CD4-positive, alpha-beta memory T cell (primary cell): ENCODE measurements at regions not wholly inside any gene's neighbourhood (a gene's known extent, or its start where the extent isn't known, plus 50 kb on each side); places are given as distances from the start of the nearest gene placed in this dataset.
A peak's percentile ranks its signal among the peaks of the same experiment; 100 is the strongest.

ENCODE experiments used
- CTCF ChIA-PET: fragments of 350-600 bp; sonication (Branson Sonifier 250); formaldehyde crosslinking; loops from one replicate; lab custom pipeline; 2021; ENCODE audit warnings: inconsistent platforms; ENCODE audit not compliant: partially characterized antibody; lab: Charles Lee
- POLR2A ChIA-PET: fragments of 350-600 bp; sonication (Branson Sonifier 250); formaldehyde crosslinking; loops from one replicate; lab custom pipeline; 2021; ENCODE audit not compliant: partially characterized antibody; lab: Charles Lee
- DNase-seq, 5 donors: peaks; one replicate each; pipeline versions ENCODE4 v3.0.0 to v3.0.0-alpha.2; 2020 to 2022; ENCODE audit warnings: mixed read lengths in 1 of 5
- H3K27ac ChIP-seq: one replicate; pipeline ENCODE4 v1.7.0; 2013; ENCODE audit warnings: low read depth, low read length
- H3K27me3 ChIP-seq: 2 replicates; pipeline ENCODE4 v1.7.0; 2013; ENCODE audit warnings: mild to moderate bottlenecking, low read length, moderate library complexity; ENCODE audit not compliant: insufficient read depth
- H3K36me3 ChIP-seq: 2 replicates; pipeline ENCODE4 v1.7.0; 2013; ENCODE audit warnings: mild to moderate bottlenecking, low read length, moderate library complexity; ENCODE audit not compliant: insufficient read depth
- H3K4me1 ChIP-seq: 2 replicates; pipeline ENCODE4 v1.7.0; 2013; ENCODE audit warnings: mild to moderate bottlenecking, low read length, moderate library complexity; ENCODE audit not compliant: insufficient read depth
- H3K4me3 ChIP-seq, 2 donors: one replicate each; pipeline ENCODE4 v1.7.0; 2013; ENCODE audit warnings: low read length in 2 of 2, mild to moderate bottlenecking in 1 of 2
- H3K9me3 ChIP-seq, 2 donors: one replicate each; pipeline ENCODE4 v1.7.0; 2013; ENCODE audit warnings: low read length in 2 of 2, control low read depth in 1 of 2; ENCODE audit not compliant: control insufficient read depth in 1 of 2
- H3K27ac Mint-ChIP-seq, 7 donors: one replicate each; pipeline ENCODE4 v1.8.0; 2020 to 2021; ENCODE audit warnings: mixed read lengths in 7 of 7, mild to moderate bottlenecking in 6 of 7, inconsistent platforms in 3 of 7, moderate library complexity in 3 of 7
- H3K27me3 Mint-ChIP-seq, 2 donors: one replicate each; pipeline ENCODE4 v1.8.0; 2020 to 2021; ENCODE audit warnings: mixed read lengths in 2 of 2
- H3K36me3 Mint-ChIP-seq, 2 donors: one replicate each; pipeline ENCODE4 v1.8.0; 2020 to 2021; ENCODE audit warnings: mixed read lengths in 2 of 2, inconsistent platforms in 1 of 2, mild to moderate bottlenecking in 1 of 2
- H3K4me1 Mint-ChIP-seq, 4 donors: one replicate each; pipeline ENCODE4 v1.8.0; 2020 to 2021; ENCODE audit warnings: mixed read lengths in 4 of 4, mild to moderate bottlenecking in 1 of 4
- H3K4me3 Mint-ChIP-seq, 8 donors: one replicate each; pipeline ENCODE4 v1.8.0; 2020 to 2021; ENCODE audit warnings: mixed read lengths in 8 of 8, mild to moderate bottlenecking in 7 of 8, moderate library complexity in 6 of 8, inconsistent platforms in 3 of 8
- H3K9me3 Mint-ChIP-seq, 8 donors: one replicate each; pipeline ENCODE4 v1.8.0; 2020 to 2021; ENCODE audit warnings: mixed read lengths in 8 of 8, mild to moderate bottlenecking in 5 of 8, inconsistent platforms in 3 of 8, moderate library complexity in 1 of 8
- intact Hi-C: fragments of 100-400 bp; cut with micrococcal nuclease; formaldehyde crosslinking; loops from one replicate; pipeline ENCODE4 v1.15.1; 2023

DNA sequence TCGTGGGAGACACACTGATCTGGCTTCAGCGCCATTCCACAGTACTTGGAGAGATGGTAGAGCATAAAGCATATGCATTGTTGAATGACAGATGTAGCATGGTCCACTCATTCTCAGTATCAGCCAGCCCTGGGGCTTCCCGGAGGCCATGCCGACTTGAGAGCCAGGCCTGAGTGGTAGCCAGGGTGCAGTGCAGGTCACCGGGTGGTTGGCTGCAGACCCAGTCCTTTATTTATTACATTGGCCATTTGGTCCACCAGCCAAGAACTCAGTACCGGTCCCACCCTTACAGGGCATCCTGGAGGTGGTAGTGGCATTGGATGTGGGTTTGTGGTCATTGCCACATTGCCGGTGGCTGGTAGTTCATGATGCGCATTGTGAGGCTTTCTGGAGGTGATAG lies 121.6 kb upstream of the RTL1 start:
- no peak overlapping the region for H3K4me3 Mint-ChIP-seq
- DNase-seq: no peak

DNA sequence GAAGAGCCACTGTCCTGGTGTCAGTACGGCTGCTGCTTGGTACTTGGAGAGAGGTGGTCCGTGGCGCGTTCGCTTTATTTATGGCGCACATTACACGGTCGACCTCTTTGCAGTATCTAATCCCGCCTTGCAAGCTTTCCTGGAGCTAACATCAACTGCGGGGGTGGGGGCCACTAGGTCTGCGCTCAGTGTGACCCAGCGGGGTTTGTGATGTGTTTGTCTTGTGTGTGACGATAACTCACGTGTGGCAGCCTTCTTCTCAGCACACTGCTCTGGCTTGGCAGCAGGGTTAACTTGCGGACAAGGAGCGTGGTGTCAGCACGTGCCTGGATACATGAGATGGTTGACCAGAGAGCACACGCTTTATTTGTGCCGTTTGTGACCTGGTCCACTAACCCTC lies 122.2 kb upstream of the RTL1 start:
- intact Hi-C loops: no loop called here
- H3K27ac Mint-ChIP-seq: peak overlapping the region in 1 of 7 donors; percentile 62
- no peak overlapping the region for H3K4me3 Mint-ChIP-seq
- POLR2A ChIA-PET: no interaction called here
- H3K27me3 Mint-ChIP-seq: peaks cover 1 to 11% of the 10 kb centered on the region in 2 donors
- no peak overlapping the region for H3K27ac ChIP-seq
- H3K4me3 ChIP-seq: no peak overlapping the region
- peaks cover 0 to 3% (median 1%) of the 10 kb centered on the region in 8 donors for H3K9me3 Mint-ChIP-seq
- no peaks in the 10 kb centered on the region for H3K36me3 ChIP-seq
- no peak for DNase-seq
- no peaks in the 10 kb centered on the region for H3K4me1 ChIP-seq
- no peaks in the 10 kb centered on the region for H3K27me3 ChIP-seq
- H3K36me3 Mint-ChIP-seq: no peaks in the 10 kb centered on the region
- no peaks in the 10 kb centered on the region for H3K9me3 ChIP-seq
- H3K4me1 Mint-ChIP-seq: no peaks in the 10 kb centered on the region
- CTCF ChIA-PET: no interaction called here

More for the DNA sequence above, 121.6 kb upstream of the RTL1 start:
- no peaks in the 10 kb centered on the region for H3K36me3 Mint-ChIP-seq
- intact Hi-C loops: no loop called here
- no peaks in the 10 kb centered on the region for H3K36me3 ChIP-seq
- H3K4me3 ChIP-seq: no peak overlapping the region
- no peaks in the 10 kb centered on the region for H3K4me1 Mint-ChIP-seq
- ChIA-PET CTCF (no interaction called here), POLR2A (no interaction called here)
- peaks cover 0 to 8% (median 3%) of the 10 kb centered on the region in 8 donors for H3K9me3 Mint-ChIP-seq
- no peak overlapping the region for H3K27ac ChIP-seq
- H3K4me1 ChIP-seq: no peaks in the 10 kb centered on the region
- H3K9me3 ChIP-seq: no peaks in the 10 kb centered on the region
- no peaks in the 10 kb centered on the region for H3K27me3 ChIP-seq
- H3K27ac Mint-ChIP-seq: no peak overlapping the region
- H3K27me3 Mint-ChIP-seq: peaks cover 6 to 15% of the 10 kb centered on the region in 2 donors

GRCh38 chr14:101026341-101026740 lies 122.8 kb upstream of the RTL1 start:
- Histone ChIP-seq H3K27ac (no peak overlapping the region), H3K9me3 (no peaks in the 10 kb centered on the region), H3K27me3 (no peaks in the 10 kb centered on the region), H3K4me3 (no peak overlapping the region), H3K36me3 (no peaks in the 10 kb centered on the region), H3K4me1 (no peaks in the 10 kb centered on the region)
- H3K36me3 Mint-ChIP-seq: no peaks in the 10 kb centered on the region
- CTCF ChIA-PET: no interaction called here
- no peaks in the 10 kb centered on the region for H3K4me1 Mint-ChIP-seq
- POLR2A ChIA-PET: no interaction called here
- peaks cover 0 to 8% of the 10 kb centered on the region in 2 donors for H3K27me3 Mint-ChIP-seq
- H3K27ac Mint-ChIP-seq: no peak overlapping the region
- peaks cover 0 to 3% (median 0%) of the 10 kb centered on the region in 8 donors for H3K9me3 Mint-ChIP-seq
- intact Hi-C loops: no loop called here
- DNase-seq: no peak
- no peak overlapping the region for H3K4me3 Mint-ChIP-seq

GRCh38 chr14:101027291-101027690 lies 123.8 kb upstream of the RTL1 start:
- Histone ChIP-seq H3K36me3 (no peaks in the 10 kb centered on the region), H3K4me3 (no peak overlapping the region), H3K27me3 (no peaks in the 10 kb centered on the region), H3K4me1 (no peaks in the 10 kb centered on the region), H3K9me3 (no peaks in the 10 kb centered on the region), H3K27ac (no peak overlapping the region)
- no peaks in the 10 kb centered on the region for H3K36me3 Mint-ChIP-seq
- peaks cover 0 to 3% of the 10 kb centered on the region in 2 donors for H3K27me3 Mint-ChIP-seq
- H3K4me1 Mint-ChIP-seq: no peaks in the 10 kb centered on the region
- ChIA-PET POLR2A (no interaction called here), CTCF (no interaction called here)
- H3K9me3 Mint-ChIP-seq: no peaks in the 10 kb centered on the region
- no peak for DNase-seq
- no peak overlapping the region for H3K27ac Mint-ChIP-seq
- intact Hi-C loops: no loop called here
- no peak overlapping the region for H3K4me3 Mint-ChIP-seq

DNA sequence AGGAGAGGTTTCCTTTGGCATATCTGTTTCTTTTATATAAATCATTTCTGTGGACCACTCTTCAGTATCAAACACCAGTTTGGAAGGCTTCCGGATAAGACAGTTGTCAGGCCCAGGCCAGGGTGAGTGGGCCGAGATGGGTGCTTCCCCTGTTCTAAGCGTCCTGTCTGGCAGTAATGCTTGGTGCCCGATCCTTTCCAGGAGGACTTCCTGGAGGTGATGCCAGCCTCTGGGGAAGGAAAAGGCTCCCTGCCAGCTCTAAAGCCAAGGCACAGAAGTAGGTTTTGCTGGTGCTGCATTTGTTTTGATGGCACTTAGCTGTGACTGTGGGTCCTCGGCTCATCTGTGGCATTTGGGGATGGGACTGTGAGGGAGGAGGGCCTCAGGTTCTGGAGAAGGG lies 124.4 kb upstream of the RTL1 start:
- Histone ChIP-seq H3K27ac (no peak overlapping the region), H3K4me3 (no peak overlapping the region), H3K4me1 (no peaks in the 10 kb centered on the region), H3K9me3 (no peaks in the 10 kb centered on the region), H3K36me3 (no peaks in the 10 kb centered on the region), H3K27me3 (no peaks in the 10 kb centered on the region)
- Mint-ChIP-seq H3K27me3 (no peaks in the 10 kb centered on the region), H3K4me3 (no peak overlapping the region), H3K27ac (no peak overlapping the region), H3K4me1 (no peaks in the 10 kb centered on the region), H3K36me3 (no peaks in the 10 kb centered on the region), H3K9me3 (no peaks in the 10 kb centered on the region)
- intact Hi-C loops: no loop called here
- ChIA-PET POLR2A (no interaction called here), CTCF (no interaction called here)
- DNase-seq: no peak

DNA sequence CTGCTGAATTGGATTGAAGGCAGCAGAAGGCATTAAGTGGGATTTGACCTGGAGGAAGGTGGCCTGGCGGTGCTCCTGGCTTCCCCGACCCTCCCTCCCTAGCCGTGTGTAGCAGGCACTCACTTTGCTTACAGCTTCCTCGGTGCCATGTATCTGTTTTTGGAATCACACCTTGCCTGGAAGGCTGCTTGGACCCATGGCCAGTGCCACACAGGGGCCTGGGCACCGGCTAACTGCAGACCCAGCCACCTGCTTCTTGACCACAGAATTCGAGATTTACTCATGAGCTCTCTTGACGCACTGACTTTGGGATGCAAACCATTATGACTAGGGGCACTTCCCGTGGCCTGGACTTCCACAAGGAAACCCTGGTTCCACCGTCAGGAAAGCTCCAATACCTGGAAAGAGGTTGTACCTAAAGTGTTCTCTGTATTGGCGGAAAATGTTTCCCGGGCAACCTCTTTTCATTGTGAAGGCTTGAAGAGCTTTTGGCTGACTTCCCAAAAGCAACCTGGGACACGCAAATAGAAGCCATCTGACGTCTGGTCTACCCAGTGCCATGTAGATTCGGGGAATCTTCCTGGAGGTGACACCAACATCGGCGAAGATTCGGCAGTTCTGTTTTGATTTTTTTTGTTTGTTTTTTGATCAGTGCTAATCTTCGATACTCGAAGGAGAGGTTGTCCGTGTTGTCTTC lies 125.6 kb upstream of the RTL1 start:
- no peak overlapping the region for H3K27ac Mint-ChIP-seq
- no peaks in the 10 kb centered on the region for H3K36me3 ChIP-seq
- H3K4me1 ChIP-seq: no peaks in the 10 kb centered on the region
- no peak overlapping the region for H3K4me3 Mint-ChIP-seq
- ChIA-PET POLR2A (no interaction called here), CTCF (no interaction called here)
- H3K27me3 ChIP-seq: no peaks in the 10 kb centered on the region
- peaks cover 0 to 4% (median 0%) of the 10 kb centered on the region in 8 donors for H3K9me3 Mint-ChIP-seq
- intact Hi-C loops: no loop called here
- no peak overlapping the region for H3K27ac ChIP-seq
- no peak for DNase-seq
- no peaks in the 10 kb centered on the region for H3K36me3 Mint-ChIP-seq
- no peaks in the 10 kb centered on the region for H3K4me1 Mint-ChIP-seq
- H3K4me3 ChIP-seq: no peak overlapping the region
- H3K27me3 Mint-ChIP-seq: no peaks in the 10 kb centered on the region
- no peaks in the 10 kb centered on the region for H3K9me3 ChIP-seq

DNA sequence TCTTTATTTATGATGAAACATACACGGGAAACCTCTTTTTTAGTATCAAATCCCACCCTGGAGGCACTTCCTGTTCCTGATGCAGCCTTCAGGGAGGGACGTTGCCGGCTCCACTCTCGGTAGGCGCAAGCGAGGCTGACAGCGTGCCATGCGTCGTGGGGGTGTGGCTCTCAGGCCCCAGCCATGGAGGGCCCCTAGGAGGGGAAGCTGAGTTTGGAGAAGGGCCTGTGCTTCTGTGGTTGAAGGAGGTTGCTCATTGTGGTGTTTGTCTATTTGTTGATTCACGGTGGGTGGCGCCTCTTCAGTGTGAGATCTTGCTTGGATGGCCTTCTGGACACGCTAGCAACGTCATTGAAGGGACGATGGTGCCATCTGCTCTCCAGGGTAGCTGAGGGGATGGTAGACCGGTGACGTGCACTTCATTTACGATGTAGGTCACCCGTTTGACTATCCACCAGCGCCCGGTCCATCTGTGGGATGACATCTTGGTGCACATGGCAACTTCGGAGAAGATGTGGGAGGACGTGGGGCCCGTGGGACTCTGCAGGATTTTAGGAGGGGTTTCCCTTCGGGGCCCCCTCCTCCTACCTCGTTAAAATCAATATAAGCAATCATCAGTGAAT lies 126.3 kb upstream of the RTL1 start:
- DNase-seq: no peak
- Histone ChIP-seq H3K27me3 (no peaks in the 10 kb centered on the region), H3K36me3 (no peaks in the 10 kb centered on the region), H3K4me1 (no peaks in the 10 kb centered on the region), H3K9me3 (no peaks in the 10 kb centered on the region), H3K4me3 (no peak overlapping the region), H3K27ac (no peak overlapping the region)
- Mint-ChIP-seq H3K4me3 (no peak overlapping the region), H3K4me1 (no peaks in the 10 kb centered on the region), H3K27me3 (no peaks in the 10 kb centered on the region), H3K27ac (peak overlapping the region in 1 of 7 donors; percentile 25), H3K36me3 (no peaks in the 10 kb centered on the region), H3K9me3 (peaks cover 0 to 4% (median 0%) of the 10 kb centered on the region in 8 donors)
- POLR2A ChIA-PET: no interaction called here
- CTCF ChIA-PET: no interaction called here
- intact Hi-C loops: no loop called here
